NCI-H446 treated with DMSO at 0.1 percent for 48 hours (cell line): ENCODE measurements at regions not wholly inside any gene's neighbourhood (a gene's known extent, or its start where the extent isn't known, plus 50 kb on each side); places are given as distances from the start of the nearest gene placed in this dataset.
A peak's percentile ranks its signal among the peaks of the same experiment; 100 is the strongest.
"Not testable (repeated sequence)": the region's sequence is repeated elsewhere in the genome, so short reads cannot be mapped to it uniquely, and the experiment has no call there.

ENCODE experiments used
- DNase-seq: peaks from one replicate; lab custom pipeline; 2025; lab: John Stamatoyannopoulos, UW

GRCh38 chr10:30697806-30698205, 68.3 kb upstream of the LYZL2 start:
- DNase-seq = no peak

GRCh38 chr10:30697221-30697620, 67.7 kb upstream of the LYZL2 start:
- not testable (repeated sequence) for DNase-seq

- DNase-seq = not testable (repeated sequence)
These were observed 67.0 kb upstream of the LYZL2 start for GRCh38 chr10:30696416-30697185.

GRCh38 chr10:30695481-30696236, 66.1 kb upstream of the LYZL2 start:
- not testable (repeated sequence) for DNase-seq

GRCh38 chr10:30694518-30695228, 65.1 kb upstream of the LYZL2 start:
- no peak for DNase-seq

- no peak for DNase-seq
These were observed 62.1 kb upstream of the LYZL2 start for GRCh38 chr10:30691639-30692015.

GRCh38 chr10:30690948-30691638, 61.5 kb upstream of the LYZL2 start:
- not testable (repeated sequence) for DNase-seq

- no peak for DNase-seq
These were observed 58.9 kb upstream of the LYZL2 start for GRCh38 chr10:30688456-30688855.

- peak; percentile 44 for DNase-seq
These were observed 58.2 kb upstream of the LYZL2 start for GRCh38 chr10:30687698-30688213.

- DNase-seq = no peak
These were observed 57.2 kb upstream of the LYZL2 start for GRCh38 chr10:30686708-30687107.

GRCh38 chr10:30683496-30683895, 53.9 kb upstream of the LYZL2 start:
- DNase-seq = no peak

GRCh38 chr10:30682377-30683199, 53.0 kb upstream of the LYZL2 start:
- not testable (repeated sequence) for DNase-seq

- DNase-seq = no peak
These were observed 51.4 kb upstream of the LYZL2 start for GRCh38 chr10:30680908-30681307.
